Dermis microvascular lymphatic vessel endothelial cell (primary cell): ENCODE measurements at regions not wholly inside any gene's neighbourhood (a gene's known extent, or its start where the extent isn't known, plus 50 kb on each side); places are given as distances from the start of the nearest gene placed in this dataset.
A peak's percentile ranks its signal among the peaks of the same experiment; 100 is the strongest.

Experiments
- DNase-seq, 2 donors: peaks; one replicate each; pipeline versions ENCODE4 v3.0.0 to v3.0.0-alpha.2; 2010; ENCODE audit warnings: low read depth in 2 of 2

- no peak for DNase-seq
Measured at GRCh38 chr4:83860200-83860599, 324.3 kb downstream of the GPAT3 start.

GRCh38 chr4:83858131-83858530 is 322.2 kb downstream of the GPAT3 start:
- DNase-seq, result no peak

- peak in 1 of 2 donors; percentile 1 for DNase-seq
Measured at GRCh38 chr4:83855044-83855443, 319.1 kb downstream of the GPAT3 start.

GRCh38 chr4:83852085-83852451 is 316.2 kb downstream of the GPAT3 start:
- no peak for DNase-seq

DNA sequence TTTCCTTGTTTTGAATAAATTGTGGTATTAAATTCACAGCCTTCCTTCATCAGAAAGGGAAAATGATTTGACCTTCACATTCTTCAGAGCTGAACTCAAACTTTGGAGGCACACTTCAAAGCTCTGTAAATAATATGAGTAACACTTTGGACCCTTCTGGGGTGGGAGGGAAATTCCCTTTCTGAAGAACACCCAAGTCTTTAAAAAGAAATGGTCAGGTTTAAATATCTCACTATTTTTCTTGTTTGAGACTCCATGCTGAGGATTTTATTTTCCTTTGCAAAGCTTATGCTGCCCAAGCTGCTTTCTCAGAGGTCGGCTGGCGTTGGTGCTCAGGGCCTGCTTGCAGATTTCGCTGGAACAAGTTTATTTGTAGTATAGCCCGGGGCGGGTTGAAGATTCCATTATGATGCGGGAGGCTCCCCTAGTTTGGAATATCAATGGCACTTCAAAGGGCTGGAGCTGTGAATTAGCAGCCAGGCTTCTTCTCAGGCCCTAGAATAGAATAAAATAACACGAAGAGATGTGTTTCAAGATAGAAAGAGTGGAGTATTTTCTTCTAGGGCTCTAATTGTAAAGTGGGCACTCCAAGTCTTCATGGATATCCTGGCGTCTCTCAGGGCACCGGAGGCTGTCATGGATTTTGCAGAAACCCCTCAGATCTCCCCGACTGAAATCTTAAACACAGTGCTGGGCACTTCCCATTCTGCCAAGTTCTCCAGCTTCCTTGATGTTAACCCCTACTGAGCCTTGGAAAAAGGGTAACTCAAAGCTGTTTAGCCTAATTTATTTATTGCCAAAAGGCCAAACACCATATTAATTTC is 315.6 kb downstream of the GPAT3 start:
- no peak for DNase-seq

DNA sequence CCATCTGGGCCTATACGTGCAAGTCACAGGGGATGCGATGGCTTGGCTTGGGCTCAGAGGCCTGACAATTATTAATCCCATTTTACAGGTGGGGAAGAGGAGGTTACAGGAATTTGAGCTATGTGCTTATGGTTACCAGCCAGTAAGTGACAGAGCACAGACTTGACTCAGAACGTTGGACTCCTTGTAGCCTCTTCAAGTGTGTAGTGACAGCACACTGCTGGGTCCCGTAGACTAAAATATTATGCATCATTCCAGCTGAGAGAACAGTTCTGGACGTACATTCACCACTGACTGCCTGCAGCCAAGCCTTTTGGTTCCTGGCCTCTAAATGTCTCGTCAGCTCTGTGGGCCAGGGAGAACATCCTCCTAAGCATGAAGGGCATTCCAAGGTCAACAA is 314.5 kb downstream of the GPAT3 start:
- no peak for DNase-seq

DNA sequence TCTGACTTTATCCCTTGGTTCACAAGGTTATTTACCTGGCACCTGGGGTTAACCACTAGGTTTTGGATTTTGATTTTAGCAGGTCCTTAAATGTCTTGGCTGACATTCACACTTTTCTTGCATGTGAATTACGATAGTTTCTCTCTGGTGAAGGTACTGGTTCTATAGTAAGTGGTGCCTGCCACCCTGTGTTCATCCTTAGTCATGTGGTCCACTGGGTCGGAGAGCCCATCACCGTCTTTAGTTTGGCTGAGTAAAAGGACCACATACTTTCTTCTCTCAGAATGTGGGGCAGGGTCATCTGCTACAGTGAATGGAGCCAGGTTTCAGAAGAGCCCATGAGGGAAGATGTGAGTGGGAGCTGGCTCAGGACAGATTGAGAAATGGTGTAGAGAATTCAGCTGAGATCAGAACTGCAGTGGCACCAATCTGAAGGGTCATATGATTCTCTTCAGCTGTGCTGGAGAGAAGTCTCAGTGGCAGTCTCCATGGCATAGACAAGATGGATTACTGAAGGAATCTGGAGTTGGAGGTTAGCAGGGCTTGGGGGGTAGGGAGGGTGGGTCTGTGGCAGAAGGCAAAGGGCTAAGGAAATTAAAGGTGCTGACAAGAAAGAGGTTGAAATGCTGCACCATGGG is 310.4 kb downstream of the GPAT3 start:
- DNase-seq, result no peak

DNA sequence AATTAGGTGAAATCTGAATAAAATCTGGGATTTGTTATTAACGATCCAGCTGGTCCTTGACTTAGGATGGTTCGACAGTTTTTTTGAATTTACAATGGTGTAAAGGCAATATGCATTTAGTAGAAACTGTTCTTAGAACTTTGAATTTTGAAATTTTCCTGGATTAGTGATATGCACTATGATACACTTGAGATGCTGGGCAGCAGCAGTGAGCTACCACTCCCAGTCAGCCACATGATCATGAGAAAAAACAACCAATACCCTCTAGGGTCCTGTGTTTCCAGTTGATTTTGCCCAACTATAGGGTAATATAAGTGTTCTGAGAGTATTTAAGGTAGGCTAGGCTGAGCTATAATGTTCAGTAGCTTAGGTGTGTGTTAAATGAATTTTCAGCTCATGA is 303.7 kb downstream of the GPAT3 start:
- no peak for DNase-seq

DNA sequence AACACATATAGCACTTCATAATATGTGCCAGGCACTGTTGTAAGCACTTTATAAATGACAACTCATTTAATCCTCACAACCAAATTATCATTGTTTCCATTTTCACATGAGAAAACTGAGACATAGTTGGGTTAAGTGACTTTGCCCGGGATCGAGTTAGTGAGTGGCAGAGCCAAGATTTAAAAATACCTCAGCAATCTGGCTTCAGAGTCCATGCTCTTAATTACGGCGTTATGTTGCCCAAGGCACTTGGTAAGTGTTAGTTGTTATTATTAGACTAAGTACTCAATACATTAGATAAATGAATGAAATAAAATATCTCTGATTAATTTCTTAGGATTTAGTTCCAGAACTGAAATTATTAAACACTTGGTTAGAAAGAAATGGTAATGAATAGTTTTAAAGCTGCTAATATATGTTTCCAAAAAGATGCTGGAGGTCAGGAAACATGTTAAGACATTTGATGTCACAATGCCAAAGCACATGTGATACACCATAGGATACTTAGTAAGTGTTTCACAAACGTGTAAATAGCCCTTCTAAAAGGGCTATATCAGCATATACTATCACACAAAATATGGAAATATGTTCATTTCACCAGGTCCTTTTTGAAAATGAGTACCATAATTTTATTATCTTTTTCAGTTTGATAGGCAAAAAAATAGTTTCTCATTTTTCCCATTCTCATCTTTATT is 301.9 kb downstream of the GPAT3 start:
- DNase-seq, result no peak

DNA sequence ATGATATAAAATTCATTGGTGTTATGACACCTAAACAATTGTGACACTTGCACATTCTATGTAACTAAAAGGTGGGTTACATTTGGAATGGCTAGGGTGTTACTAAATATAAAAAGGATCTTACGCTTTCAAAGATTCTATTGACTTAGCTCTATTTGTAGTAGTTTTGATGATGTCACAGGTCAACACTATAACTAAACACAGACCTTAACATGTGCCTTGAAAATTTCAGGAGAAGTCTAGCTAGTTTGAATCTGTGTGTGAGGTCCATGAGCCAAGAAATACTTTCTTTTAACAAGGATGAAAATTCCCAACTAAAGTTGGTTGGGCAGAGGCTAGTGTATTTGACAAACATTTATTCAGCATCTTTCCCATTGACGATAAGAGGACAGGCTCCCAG is 298.0 kb downstream of the GPAT3 start:
- DNase-seq, result no peak

DNA sequence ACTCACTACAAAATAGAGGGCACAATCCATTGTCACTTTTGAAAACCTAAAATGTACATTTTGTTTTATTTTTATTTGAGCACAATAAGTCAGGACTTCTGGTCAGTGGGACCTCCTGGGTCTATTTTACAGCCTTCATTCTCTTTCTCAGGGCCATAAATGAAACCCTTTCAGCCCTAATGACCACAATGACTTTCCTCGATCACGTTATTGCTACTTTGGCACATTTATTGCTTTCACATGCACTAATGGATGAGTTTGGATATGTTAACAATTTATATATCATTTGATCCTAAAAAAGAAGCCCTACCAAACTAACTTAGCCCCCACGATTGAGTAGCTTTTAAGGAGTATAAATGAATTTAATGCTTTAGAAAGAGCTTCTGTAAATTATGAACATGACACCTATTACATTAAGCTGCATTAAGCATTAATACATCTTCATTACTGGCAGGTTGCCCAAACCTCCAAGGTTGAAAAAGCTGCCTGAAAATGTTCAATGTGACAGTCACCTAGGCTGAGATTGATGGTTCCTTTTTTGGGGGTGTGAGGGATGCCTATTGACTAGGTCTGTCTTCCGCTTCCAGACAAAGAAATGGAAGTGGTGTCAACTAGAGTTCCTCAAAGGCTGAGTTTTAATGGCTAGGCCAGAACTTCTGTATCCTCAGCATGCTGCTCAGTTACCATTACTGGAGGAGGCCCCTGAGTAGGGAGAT is 296.4 kb downstream of the GPAT3 start:
- no peak for DNase-seq

DNA sequence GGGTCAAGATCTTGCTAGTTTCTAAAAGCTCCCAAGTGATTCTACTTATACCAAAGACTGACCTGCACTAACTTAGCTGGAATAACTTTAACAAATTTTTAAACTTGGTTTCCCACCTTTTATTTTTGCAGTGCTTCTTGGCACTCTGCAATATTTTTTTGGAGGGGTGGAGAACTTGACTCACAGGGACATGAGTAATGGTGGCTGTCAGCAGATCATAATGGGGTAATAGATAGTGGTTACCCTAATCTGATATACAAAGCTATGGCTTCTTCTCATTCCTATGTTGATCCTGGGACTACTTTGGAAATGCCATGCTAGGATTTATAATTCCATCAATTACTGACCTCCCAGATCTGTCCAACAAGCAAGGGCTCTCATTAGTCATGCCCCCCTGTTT is 295.7 kb downstream of the GPAT3 start:
- DNase-seq, result no peak

DNA sequence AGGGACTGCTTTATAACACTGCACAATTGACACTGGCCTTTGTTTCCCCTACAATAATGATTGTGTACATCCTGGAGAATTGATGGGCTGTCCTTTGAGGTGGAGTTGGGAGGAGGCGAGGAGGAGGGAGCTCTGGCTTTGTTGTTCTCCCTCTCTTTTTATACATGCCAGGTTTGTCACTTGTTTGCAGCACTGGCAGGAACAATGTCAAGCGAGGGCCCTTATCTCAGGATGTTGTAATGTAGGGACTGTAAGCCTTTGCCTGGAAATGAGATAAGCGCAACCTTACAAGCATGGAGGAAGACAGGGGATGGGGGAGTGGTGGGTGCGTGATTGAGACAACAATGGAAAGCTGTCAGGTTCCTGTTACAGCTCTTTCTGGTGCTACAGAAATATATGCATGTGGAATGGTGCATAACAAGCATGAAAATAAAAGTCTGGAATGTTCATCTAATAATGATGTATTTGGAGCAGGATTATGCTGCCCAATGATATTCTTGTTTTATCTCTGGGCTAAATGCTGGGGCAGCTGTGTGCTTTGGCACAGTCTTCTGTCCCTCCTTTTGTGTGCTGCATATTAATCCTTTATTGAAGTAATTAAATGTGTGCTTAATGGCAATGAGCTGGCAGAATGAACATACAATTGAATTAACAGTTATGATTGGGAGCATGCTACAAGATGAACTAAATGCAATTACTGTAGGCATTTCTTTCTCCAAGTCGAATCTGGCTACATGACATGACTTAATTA is 294.4 kb downstream of the GPAT3 start:
- no peak for DNase-seq

GRCh38 chr4:83828601-83829000 is 292.7 kb downstream of the GPAT3 start:
- DNase-seq, result no peak

GRCh38 chr4:83821493-83821892 is 285.6 kb downstream of the GPAT3 start:
- DNase-seq, result no peak

GRCh38 chr4:83819582-83819981 is 283.7 kb downstream of the GPAT3 start:
- DNase-seq, result no peak

GRCh38 chr4:83810428-83810827 is 274.5 kb downstream of the GPAT3 start:
- DNase-seq, result no peak

DNA sequence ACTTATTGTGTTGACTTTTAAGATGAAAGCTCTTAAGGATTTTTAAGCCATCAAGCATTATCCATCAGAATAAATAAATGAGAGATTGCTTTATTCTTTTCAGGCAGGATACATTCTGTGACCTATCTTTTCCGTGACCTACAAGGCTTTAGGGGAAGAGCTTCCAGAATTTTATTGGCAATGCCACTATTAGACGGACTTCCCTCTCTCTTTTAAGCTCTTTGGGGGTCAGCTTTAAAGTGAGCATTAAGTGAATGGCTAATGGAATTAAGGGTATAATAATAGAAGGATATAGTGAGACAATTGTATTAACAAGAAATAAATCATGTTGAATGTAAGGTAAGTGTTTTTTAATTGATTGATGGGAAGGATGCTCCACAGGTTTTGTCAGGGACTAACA is 273.7 kb downstream of the GPAT3 start:
- no peak for DNase-seq

- no peak for DNase-seq
Measured at GRCh38 chr4:83793481-83793880, 257.6 kb downstream of the GPAT3 start.

GRCh38 chr4:83785891-83786290 is 250.0 kb downstream of the GPAT3 start:
- DNase-seq, result no peak

DNA sequence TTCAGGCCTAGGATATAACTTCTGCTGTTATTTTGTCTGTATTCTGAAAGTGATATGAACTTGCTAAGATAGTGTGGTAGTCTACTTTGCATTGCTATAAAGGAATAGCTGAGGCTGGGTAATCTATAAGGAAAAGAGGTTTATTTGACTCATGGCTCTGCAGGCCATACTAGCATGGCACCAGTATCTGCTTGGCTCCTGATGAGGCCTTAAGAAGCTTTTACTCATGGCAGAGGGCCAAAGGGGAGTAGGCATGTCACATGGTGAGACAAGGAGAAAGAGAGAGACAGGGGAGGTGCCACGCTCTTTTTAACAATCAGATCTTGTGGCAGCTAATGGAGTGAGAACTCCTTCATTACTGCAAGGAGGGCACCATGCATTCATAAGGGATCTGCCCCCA is 247.3 kb downstream of the GPAT3 start:
- DNase-seq, result no peak
